Lower leg skin (tissue), 3 donors: ENCODE measurements at regions not wholly inside any gene's neighbourhood (a gene's known extent, or its start where the extent isn't known, plus 50 kb on each side); places are given as distances from the start of the nearest gene placed in this dataset.

Source experiments
- CTCF ChIP-seq, 3 donors: fragments of 450-650 bp; IDR thresholded peaks; one replicate each; pipeline ENCODE4 v1.5.1; 2016; ENCODE audit warnings: antibody characterized with exemption in 3 of 3, mild to moderate bottlenecking in 3 of 3, moderate library complexity in 2 of 3
- POLR2A ChIP-seq, 2 donors: fragments of 450-650 bp; IDR thresholded peaks; one replicate each; pipeline ENCODE4 v1.6.1; 2016 to 2017; ENCODE audit warnings: antibody characterized with exemption in 2 of 2, mild to moderate bottlenecking in 1 of 2, moderate library complexity in 1 of 2

DNA sequence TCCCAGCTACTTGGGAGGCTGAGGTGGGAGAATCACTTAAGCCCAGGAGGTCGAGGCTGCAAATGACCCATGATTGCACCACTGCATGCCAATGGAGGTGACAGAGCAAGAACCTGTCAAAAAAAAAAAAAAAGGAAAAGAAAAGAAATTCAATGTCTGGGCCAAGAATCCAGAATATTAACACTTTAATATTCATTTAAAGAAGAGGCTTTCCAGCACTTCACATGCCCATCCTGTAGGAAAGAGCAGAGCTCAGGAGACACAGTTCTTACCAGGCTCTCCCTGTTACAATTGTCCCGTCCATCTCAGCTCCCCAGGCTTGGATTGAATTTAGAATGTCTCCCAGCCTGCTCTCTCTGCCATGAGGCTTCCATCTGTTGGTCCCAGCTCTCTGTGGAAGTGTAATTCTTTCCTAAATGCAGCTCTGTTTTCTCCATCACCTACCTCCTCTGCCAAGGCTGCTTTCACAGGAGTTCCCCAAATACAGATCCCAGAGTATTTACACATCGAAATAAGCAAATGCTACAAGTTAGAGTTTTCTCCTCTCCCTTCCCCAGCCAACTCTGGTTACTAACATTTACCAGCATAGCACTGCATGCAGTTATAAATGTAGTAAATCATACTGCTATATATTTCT is 116.6 kb upstream of the CDC42BPA start:
- TF ChIP-seq POLR2A (IDR thresholded peaks at IDR 0.05) (no peak), CTCF (IDR thresholded peaks at IDR 0.05) (no peak)
